Prostate gland (tissue), 2 donors: ENCODE measurements at regions not wholly inside any gene's neighbourhood (a gene's known extent, or its start where the extent isn't known, plus 50 kb on each side); places are given as distances from the start of the nearest gene placed in this dataset.

ENCODE experiments used
- CTCF ChIP-seq, 4 experiments: fragments of 200-600 bp in 2 of 4; fragments of 450-650 bp in 2 of 4; sonication (generic) in 2 of 4; IDR thresholded peaks; 1 replicate in 3 of 4; 2 replicates in 1 of 4; pipeline ENCODE4 v1.5.1; 2016 to 2019; ENCODE audit warnings: antibody characterized with exemption in 4 of 4, mild to moderate bottlenecking in 2 of 4, moderate library complexity in 2 of 4
- POLR2AphosphoS5 ChIP-seq: sonication (generic); formaldehyde crosslinking; IDR thresholded peaks from one replicate; pipeline ENCODE4 v1.6.1; 2017; ENCODE audit warnings: antibody characterized with exemption

GRCh38 chr17:14407541-14407940 is 106.7 kb downstream of the HS3ST3B1 start:
- TF ChIP-seq POLR2AphosphoS5: no peak
- TF ChIP-seq CTCF (IDR thresholded peaks at IDR 0.05): no peak
